ENCODE measurements at regions not wholly inside any gene's neighbourhood (a gene's known extent, or its start where the extent isn't known, plus 50 kb on each side); places are given as distances from the start of the nearest gene placed in this dataset.

DNA sequence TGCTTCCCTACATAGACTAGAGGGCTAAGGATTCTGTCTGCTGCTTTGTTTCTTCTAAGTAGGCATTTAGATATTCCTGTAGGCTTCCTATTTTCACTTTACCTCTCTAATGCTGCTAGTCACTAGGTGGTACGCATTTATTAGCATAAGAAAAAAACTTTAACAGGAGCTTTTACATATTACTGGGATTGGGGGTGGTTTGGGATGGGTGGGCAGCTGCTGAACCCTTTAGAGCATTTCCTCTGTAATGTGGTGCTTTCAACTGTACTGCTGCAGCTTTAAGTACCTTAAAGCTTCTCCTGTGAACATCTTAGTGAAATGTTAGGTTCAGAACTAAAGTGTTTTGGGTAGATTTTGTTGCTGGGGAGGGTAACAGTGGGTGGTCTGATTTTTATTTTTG, 92.6 kb downstream of the ZNF486 start:
- TF ChIP-seq POLR2A (IDR thresholded peaks at IDR 0.05; ENCODE audit: low read depth, low read length) (no peak), POLR2AphosphoS5 (IDR thresholded peaks at IDR 0.05; ENCODE audit: low read depth, low read length) (no peak), TAF1 (IDR thresholded peaks at IDR 0.05; ENCODE audit: low read depth, low read length) (no peak), PAX5 (IDR thresholded peaks at IDR 0.05; ENCODE audit: insufficient read depth, low read length, severe bottlenecking) (no peak)

All from GM12891 (cell line).